GM21717 (cell line): ENCODE measurements at regions not wholly inside any gene's neighbourhood (a gene's known extent, or its start where the extent isn't known, plus 50 kb on each side); places are given as distances from the start of the nearest gene placed in this dataset.
"Not testable (repeated sequence)": the region's sequence is repeated elsewhere in the genome, so short reads cannot be mapped to it uniquely, and the experiment has no call there.

Source experiments
- ATAC-seq: cut with Tn5 transposase; IDR thresholded peaks from one replicate; pipeline ENCODE4 v1.9.1; 2021; ENCODE audit warnings: mild to moderate bottlenecking, moderate library complexity; ENCODE audit not compliant: unreplicated experiment

DNA sequence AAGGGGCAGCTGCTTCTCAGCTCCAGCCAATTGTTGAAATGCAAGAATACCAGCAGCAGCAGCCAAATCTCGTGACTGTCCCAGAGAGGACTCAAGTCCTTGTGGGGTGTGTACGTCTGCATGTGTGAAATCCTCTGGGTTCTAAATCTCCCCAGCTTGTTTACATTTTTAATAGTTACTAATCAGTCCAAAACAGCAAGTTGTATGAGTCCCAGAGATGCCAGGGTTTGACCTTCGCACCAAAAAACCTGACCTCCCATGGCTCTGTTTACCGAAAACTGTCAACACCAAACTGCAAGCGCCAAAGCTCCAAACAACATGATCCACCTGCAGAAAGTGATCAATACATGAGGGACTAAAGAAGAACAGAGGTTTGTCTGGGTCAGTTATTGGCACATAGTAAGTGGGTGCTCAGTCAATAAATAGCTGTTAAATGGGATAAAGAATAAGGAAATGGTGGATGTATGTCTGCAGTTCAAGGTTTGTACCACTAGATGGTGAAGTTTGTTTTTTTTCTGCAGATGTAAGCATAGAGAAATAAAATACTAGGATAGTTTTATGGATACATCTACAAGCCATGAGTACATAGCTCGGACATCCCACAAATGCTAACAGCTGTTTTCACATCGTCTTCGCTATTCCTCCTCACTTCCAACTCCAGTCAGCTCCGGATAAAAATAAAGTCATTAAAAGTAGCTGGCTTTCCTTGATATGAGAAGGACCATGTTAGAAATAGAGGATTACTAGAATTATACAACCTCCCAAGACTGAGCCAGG lies 85.3 kb upstream of the ADRB2 start:
- no peak for ATAC-seq

DNA sequence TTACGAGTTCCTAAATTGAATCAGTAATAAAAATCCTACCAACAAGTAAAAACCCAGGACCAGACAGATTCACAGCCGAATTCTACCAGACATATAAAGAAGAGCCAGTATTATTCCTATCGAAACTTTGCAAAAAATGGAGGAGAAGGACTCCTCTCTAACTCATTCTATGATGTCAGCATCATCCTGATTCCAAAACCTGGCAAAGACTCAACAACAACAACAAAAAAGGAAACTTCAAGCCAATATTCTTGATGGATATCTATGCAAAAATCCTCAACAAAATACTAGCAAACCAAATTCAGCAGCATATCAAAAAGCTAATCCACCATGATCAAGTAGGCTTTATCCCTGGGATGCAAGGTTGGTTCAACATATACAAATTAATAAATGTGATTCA lies 84.6 kb upstream of the ADRB2 start:
- not testable (repeated sequence) for ATAC-seq

DNA sequence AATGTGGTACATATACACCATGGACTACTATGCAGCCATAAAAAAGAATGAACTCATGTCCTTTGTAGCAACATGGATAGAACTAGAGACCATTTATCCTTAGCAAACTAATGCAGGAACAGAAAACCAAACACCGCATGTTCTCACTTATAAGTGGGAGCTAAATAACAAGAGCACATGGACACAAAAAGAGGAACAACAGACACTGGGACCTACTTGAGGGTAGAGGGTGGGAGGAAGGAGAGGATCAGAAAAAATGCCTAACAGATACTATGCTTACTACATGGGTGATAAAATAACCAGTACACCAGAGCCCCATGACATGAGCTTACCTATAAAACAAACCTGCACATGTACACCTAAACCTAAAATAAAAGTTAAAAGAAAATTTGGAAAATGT lies 82.0 kb upstream of the ADRB2 start:
- ATAC-seq, result not testable (repeated sequence)

DNA sequence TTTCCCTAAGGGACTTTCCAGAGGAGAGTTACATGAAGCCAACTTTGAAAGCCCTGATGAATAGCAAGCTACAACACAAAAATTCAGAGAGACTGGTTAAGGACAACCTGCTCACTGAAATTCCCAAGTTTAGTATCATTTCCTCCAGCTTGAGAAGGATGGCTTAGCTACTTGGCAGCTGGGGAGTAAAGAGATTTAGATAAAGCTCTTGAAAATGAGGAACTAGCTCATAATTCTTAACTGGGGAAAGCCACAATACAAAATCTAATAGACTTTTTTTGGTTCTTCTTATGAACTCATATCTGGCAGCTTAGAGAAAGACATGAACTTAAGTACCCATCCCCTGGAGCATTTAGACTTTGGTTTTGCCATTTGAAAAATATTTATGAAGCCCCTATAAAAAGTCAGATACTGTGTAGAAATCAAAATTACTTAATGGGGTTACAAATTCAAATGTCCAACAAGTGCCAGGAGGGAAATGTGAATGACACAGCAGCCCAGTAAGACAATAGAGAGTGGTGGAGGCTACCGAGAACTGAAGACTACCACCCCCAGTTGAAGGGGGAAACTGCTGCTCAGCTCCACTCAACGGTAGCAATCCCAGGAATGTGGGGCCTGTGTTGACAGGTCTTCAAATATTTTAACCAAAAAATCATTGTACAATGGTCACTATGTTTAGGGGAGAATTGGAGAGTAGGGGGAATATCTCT lies 79.4 kb upstream of the ADRB2 start:
- peak; percentile 81 for ATAC-seq

DNA sequence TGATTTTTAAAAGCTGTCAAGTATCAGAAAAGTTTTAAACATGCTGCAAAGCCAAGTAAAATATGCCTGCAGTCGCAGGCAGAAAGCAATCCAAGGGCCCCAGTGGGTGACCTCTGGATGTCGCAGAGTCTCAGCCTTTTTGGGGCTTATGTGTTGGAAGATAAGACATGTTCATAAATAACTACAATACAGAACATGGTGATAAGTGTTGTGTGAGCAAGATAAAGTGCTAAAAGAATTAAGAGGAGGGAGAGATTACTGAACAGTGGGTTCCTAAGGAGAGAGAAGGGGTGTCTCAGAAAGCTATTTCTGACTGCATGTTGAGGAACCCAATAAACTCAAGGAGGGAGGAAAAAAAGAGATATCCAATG lies 78.9 kb upstream of the ADRB2 start:
- no peak for ATAC-seq

DNA sequence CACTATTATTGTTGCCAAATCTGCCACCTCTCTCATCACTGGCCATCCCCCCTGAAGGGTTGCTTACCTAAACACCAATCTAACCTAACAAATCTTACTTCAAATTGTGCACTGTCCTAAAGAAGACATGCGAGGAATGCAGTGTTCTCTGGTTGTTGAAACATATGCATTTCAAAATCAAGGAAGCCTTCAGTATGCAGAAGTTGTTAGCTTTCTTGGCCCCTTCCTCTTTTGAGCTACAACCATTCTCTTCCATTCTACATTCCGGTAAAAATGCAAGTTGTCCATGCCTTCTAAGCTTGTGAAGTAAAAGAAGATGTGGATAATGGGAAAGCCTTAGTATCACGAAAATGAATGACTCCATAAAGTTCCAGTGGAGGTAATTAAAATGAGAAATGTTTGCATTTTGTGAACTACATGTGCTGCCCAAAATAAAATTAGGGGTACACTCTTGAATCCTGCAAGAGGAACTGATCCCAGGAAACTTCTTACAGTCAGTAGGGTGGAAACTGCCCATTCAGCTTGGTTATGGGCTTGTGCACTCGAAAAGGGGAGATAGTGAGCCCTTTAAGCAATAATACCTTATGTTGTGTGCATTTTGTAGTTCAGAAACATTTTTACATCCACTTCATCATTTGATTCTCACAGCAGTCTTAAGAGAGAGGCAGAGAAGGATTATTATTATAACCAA lies 77.6 kb upstream of the ADRB2 start:
- no peak for ATAC-seq

DNA sequence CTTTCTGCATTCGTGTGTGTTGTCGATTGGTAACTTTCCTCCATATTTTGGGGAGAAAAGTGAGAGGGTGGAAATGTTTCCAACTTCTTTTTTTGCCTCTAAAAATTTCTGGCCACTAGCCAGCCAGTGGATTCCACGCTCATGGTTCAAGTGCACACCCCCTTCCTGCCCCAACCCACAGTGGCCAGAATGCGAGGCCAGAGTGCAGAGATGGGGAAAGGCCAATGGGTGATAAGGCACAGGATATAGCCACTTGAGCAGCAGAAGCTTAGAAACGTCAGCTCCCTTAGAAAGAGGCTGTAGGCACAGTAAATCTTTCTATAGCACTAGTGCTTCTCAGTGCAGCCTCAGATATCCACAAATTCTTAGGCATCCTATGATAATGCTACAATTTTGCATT lies 75.8 kb upstream of the ADRB2 start:
- ATAC-seq, result no peak

DNA sequence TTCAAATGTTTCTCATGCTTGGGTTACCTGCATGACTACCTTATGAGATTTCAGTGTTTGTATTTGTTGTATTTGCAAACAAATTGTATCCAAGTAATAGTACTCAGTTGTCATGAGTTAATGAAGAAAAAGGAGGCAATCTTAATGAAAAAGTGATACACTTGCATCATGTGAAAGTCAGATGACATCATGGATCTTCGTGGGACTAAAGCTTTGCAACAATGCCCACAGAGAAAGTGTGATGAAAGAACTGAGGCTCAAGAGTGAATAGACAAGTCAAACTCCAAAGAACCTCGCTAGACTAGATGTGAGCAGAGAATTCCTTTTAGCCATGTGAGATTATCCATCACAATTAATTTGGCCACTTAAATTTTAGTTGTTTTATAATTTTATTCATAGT lies 75.4 kb upstream of the ADRB2 start:
- ATAC-seq, result no peak

DNA sequence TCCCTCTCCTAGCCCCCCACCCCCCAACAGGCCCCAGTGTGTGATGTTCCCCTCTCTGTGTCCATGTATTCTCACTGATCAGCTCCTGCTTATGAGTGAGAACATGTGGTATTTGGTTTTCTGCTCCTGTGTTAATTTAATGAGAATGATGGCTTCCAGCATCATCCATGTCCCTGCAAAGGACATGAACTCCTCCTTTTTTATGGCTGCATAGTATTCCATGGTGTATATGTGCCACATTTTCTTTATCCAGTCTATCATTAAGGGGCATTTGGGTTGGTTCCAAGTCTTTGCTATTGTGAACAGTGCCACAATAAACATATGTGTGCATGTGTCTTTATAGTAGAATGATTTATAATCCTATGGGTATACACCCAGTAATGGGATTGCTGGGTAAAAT lies 74.0 kb upstream of the ADRB2 start:
- not testable (repeated sequence) for ATAC-seq

DNA sequence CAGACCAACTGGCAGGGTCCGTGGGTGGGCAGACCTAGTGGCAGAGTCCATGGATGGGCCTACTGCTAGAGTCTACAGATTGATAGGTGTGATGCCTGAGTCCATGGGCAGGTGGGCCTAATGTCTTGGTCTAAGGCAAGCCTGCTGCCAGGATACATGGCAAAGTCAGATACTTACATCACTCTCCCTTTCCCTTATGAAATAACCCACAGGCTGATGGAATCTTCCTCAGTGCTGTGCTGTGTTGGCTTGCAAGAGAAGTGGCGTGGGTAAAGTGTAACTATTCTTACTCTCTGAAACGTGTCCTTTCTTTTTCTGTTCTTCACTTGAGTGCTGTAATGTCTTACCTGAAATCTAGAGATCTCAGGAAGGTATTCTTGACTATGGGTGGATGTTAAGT lies 67.3 kb upstream of the ADRB2 start:
- no peak for ATAC-seq

DNA sequence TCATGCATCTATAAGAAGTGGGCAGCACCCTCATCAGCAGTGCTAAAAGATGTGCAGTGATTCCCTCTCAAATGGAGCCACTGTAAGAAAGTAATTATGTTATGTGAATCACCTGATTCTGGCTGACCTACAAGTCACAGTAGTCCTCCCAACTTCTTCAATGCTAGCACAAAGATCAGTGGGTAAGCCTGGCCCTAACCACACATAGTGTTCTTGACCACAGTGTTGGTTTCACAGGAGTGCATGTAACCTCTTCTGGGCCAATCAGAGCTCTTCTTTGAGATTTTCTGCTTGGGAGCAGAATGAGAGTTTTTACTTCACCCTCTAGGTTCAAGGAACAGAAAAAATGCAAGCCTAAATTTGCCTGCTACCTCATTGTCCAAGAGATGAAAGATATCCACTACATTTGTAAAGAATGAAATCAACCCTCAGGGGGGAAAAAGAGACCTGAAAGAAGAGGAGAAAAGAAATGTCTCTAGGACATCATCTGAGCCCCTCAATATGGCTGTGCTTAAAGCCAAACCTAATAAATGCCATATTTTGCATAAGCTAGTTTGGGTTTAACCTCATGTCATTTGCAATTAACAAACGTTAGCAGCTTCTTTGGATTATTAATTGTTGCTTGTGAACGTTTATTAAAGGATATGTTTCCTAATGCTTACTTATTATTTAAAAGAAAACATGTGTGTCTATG lies 65.3 kb upstream of the ADRB2 start:
- ATAC-seq, result peak; percentile 100

DNA sequence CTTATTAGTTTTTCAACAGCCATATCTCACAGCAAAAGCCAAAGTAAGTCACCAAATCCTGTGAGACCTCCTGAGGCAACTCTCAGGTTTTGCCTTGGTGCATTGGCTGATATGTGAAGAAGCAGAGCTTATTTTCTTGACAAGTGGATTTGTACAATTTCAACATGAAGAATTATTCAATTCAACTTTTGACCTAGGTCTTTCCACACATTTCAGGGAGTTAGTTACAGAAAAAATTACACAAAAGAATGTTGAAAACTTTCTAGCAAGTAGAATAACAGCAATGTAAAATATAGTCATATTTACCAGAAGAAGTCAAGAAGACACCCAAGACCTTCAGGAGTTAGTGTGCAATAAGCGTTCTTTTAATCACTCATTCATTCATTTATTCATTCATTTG lies 62.4 kb upstream of the ADRB2 start:
- ATAC-seq, result no peak

DNA sequence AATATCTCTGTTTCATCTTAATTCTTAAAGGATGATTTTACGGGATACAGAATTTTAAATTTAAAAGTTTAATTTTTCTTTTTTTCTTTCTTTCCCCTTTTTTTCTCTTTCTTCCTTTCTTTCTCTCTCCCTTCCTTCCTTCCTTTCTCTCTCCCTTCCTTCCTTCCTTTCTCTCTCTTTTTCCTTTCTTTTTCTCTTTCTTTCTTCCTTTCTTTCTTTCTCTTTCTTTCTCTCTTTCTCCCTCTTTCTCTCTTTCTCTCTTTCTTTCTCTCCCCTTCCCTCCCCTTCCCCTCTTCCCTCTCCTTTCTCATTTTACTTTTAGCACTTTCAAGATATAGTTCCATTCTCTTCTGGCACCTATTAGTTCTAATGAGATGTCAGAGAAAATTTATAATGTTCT lies 61.4 kb upstream of the ADRB2 start:
- ATAC-seq, result no peak

DNA sequence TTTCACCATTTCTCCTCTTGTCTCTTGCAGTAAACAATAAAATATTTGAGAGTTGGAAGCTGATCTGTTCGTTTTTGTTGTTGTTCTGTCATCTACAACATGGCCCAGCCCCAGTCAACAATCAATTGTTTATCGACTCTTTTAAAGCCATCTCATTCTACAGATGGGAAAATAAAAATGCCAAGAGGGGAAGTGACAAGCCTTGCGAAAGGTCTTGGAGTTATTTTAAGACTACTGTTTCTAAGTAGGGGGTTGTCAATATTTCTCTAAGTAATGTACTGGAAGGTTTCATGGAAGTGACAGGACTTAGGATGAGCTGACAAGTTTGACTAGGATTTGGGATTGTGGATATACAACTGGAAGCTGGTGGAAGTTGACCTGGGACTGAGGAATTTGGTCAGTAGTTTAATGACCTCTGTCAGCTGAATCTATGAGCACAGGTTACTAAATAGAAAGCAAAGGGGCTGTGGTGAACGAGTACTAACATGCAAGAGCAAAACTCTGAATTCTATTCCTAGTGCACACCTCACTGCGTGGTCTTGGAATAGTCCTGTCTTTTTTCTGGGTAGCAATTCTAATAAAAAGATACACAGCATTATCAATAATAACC lies 57.5 kb upstream of the ADRB2 start:
- no peak for ATAC-seq

DNA sequence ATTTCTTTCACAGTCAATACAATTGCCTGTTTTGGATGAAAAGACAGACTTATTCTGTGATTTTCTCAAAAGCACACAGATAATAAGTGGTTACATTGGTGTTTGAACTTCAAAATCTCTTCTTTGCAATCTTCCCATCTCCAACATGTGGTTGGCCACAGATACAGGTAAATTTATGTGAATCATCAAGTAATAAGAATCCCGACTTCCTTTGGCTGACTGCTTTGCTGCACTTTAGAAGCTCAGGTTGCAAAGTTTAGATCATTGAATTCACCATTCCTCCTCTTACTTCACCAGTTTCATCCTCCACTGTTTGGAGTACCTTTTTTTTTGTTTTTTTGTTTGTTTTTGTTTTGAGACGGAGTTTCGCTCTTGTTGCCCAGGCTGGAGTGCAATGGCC lies 56.5 kb upstream of the ADRB2 start:
- no peak for ATAC-seq

DNA sequence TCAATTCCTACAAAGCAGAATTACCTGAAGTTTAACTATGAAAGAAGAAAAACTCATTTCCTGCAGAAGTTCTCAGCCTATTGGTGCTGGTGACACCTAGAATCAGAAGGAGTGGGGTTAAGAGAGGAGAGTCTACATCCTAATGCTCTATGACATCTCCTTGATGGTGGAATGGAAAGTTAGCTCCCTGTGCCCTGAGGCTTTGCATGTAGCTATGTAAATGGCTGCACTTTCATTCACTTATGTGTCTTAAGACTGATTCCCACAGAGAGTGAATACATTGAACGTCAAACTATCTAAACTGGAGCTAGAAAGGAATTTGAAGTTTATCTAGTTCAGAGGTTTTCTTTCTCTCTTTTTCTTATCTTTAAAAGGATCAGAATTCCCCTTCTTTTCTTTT lies 52.1 kb upstream of the ADRB2 start:
- ATAC-seq, result no peak

DNA sequence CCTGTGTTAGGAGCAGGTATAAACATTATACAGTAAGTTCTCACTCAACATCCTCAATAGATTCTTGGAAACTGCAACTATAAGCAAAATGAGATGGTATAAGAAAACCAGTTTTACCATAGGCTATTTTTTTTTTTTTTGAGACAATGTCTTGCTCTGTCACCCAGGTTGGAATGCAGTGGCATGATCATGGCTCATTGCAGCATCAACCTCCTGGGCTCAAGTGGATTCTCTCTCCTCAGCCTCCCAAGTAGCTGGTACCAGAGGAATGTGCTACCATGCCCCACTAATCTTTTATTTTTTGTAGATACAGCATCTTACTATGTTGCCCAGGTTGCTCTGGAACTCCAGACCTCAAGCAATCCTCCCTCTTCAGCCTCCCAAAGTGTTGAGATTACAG lies 50.1 kb upstream of the ADRB2 start:
- no peak for ATAC-seq
